CD1c-positive myeloid dendritic cell (primary cell): ENCODE measurements at regions not wholly inside any gene's neighbourhood (a gene's known extent, or its start where the extent isn't known, plus 50 kb on each side); places are given as distances from the start of the nearest gene placed in this dataset.

Experiments used
- DNase-seq: peaks from one replicate; pipeline ENCODE4 v3.0.0-alpha.2; 2016; ENCODE audit errors: extremely low spot score

- no peak for DNase-seq
Observed at GRCh38 chr4:123878976-123879375, 482.4 kb downstream of the SPRY1 start.

GRCh38 chr4:123880631-123881030 is 484.0 kb downstream of the SPRY1 start:
- no peak for DNase-seq

- no peak for DNase-seq
Observed at GRCh38 chr4:123884922-123885321, 488.3 kb downstream of the SPRY1 start.

- no peak for DNase-seq
Observed at GRCh38 chr4:123889507-123889906, 492.9 kb downstream of the SPRY1 start.

- no peak for DNase-seq
Observed at GRCh38 chr4:123890889-123891288, 494.3 kb downstream of the SPRY1 start.

GRCh38 chr4:123891881-123892280 is 495.3 kb downstream of the SPRY1 start:
- DNase-seq, result no peak

GRCh38 chr4:123892368-123892976 is 495.9 kb downstream of the SPRY1 start:
- DNase-seq, result no peak

GRCh38 chr4:123893011-123893981 is 496.7 kb downstream of the SPRY1 start:
- no peak for DNase-seq

GRCh38 chr4:123896446-123897071 is 500.0 kb downstream of the SPRY1 start:
- DNase-seq, result no peak

- DNase-seq, result no peak
Observed at GRCh38 chr4:123898946-123899666, 502.5 kb downstream of the SPRY1 start.

GRCh38 chr4:123904882-123905281 is 508.3 kb downstream of the SPRY1 start:
- no peak for DNase-seq

- no peak for DNase-seq
Observed at GRCh38 chr4:123913598-123913997, 517.0 kb downstream of the SPRY1 start.

- DNase-seq, result no peak
Observed at GRCh38 chr4:123916821-123917220, 520.2 kb downstream of the SPRY1 start.

- no peak for DNase-seq
Observed at GRCh38 chr4:123919576-123920098, 523.0 kb downstream of the SPRY1 start.

GRCh38 chr4:123921339-123921738 is 524.7 kb downstream of the SPRY1 start:
- no peak for DNase-seq

- DNase-seq, result no peak
Observed at GRCh38 chr4:123922847-123923246, 526.3 kb downstream of the SPRY1 start.

GRCh38 chr4:123924536-123924935 is 527.9 kb downstream of the SPRY1 start:
- DNase-seq, result no peak

- DNase-seq, result no peak
Observed at GRCh38 chr4:123929565-123929964, 533.0 kb downstream of the SPRY1 start.

- no peak for DNase-seq
Observed at GRCh38 chr4:123930996-123931395, 534.4 kb downstream of the SPRY1 start.

- DNase-seq, result no peak
Observed at GRCh38 chr4:123934096-123934495, 537.5 kb downstream of the SPRY1 start.

- DNase-seq, result no peak
Observed at GRCh38 chr4:123936621-123937043, 540.0 kb downstream of the SPRY1 start.

- no peak for DNase-seq
Observed at GRCh38 chr4:123937581-123937980, 541.0 kb downstream of the SPRY1 start.
